ENCODE measurements at regions not wholly inside any gene's neighbourhood (a gene's known extent, or its start where the extent isn't known, plus 50 kb on each side); places are given as distances from the start of the nearest gene placed in this dataset.

DNA sequence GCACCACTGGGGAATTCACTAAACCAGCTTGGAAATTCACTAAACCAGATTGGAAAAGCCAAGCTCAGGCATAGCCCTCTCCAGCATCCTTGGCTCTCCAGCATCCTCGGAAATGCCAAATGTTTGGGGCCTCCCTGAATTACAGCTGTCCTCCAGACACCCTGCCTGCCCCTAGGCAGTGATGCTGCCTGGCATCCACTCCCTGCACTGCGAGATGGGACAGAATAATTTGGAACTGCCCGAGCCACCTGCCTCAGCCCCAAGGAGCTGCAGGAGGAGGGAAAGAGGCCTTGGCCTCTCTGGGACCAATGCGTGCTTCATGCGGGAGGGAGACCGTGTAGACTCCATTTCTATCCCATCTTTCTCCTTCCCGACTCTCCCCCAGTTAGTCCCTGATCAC, 64.3 kb downstream of the INSIG1 start:
- TF ChIP-seq CEBPB (tag; IDR thresholded peaks at IDR 0.05): no peak
- TF ChIP-seq SMC3 (conservative IDR thresholded peaks at IDR 0.05; ENCODE audit: insufficient read depth, low read depth, low read length): no peak
- TF ChIP-seq ESRRA (IDR thresholded peaks at IDR 0.05; ENCODE audit: borderline replicate concordance, low read depth): no peak
- TF ChIP-seq, protein P1, sequence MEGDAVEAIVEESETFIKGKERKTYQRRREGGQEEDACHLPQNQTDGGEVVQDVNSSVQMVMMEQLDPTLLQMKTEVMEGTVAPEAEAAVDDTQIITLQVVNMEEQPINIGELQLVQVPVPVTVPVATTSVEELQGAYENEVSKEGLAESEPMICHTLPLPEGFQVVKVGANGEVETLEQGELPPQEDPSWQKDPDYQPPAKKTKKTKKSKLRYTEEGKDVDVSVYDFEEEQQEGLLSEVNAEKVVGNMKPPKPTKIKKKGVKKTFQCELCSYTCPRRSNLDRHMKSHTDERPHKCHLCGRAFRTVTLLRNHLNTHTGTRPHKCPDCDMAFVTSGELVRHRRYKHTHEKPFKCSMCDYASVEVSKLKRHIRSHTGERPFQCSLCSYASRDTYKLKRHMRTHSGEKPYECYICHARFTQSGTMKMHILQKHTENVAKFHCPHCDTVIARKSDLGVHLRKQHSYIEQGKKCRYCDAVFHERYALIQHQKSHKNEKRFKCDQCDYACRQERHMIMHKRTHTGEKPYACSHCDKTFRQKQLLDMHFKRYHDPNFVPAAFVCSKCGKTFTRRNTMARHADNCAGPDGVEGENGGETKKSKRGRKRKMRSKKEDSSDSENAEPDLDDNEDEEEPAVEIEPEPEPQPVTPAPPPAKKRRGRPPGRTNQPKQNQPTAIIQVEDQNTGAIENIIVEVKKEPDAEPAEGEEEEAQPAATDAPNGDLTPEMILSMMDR (IDR thresholded peaks at IDR 0.05 in 2 of 3, conservative IDR thresholded peaks at IDR 0.05 in 1 of 3; ENCODE audit: insufficient read depth in 2 of 3, low read depth in 1 of 3, low read length in 3 of 3): no peak
- TF ChIP-seq, protein P2, sequence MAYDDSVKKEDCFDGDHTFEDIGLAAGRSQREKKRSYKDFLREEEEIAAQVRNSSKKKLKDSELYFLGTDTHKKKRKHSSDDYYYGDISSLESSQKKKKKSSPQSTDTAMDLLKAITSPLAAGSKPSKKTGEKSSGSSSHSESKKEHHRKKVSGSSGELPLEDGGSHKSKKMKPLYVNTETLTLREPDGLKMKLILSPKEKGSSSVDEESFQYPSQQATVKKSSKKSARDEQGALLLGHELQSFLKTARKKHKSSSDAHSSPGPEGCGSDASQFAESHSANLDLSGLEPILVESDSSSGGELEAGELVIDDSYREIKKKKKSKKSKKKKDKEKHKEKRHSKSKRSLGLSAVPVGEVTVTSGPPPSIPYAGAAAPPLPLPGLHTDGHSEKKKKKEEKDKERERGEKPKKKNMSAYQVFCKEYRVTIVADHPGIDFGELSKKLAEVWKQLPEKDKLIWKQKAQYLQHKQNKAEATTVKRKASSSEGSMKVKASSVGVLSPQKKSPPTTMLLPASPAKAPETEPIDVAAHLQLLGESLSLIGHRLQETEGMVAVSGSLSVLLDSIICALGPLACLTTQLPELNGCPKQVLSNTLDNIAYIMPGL (CRISPR knock-in tag; IDR thresholded peaks at IDR 0.05): no peak
- TF ChIP-seq KLF10 (CRISPR knock-in tag; IDR thresholded peaks at IDR 0.05): no peak
- no peak for TF ChIP-seq KDM5B (IDR thresholded peaks at IDR 0.05; ENCODE audit: insufficient replicate concordance, low read depth, low read length)
- TF ChIP-seq, protein P3, sequence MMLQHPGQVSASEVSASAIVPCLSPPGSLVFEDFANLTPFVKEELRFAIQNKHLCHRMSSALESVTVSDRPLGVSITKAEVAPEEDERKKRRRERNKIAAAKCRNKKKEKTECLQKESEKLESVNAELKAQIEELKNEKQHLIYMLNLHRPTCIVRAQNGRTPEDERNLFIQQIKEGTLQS (IDR thresholded peaks at IDR 0.05): no peak
- TF ChIP-seq, protein P3 (CRISPR knock-in tag; conservative IDR thresholded peaks at IDR 0.05): no peak
- TF ChIP-seq, protein P4, sequence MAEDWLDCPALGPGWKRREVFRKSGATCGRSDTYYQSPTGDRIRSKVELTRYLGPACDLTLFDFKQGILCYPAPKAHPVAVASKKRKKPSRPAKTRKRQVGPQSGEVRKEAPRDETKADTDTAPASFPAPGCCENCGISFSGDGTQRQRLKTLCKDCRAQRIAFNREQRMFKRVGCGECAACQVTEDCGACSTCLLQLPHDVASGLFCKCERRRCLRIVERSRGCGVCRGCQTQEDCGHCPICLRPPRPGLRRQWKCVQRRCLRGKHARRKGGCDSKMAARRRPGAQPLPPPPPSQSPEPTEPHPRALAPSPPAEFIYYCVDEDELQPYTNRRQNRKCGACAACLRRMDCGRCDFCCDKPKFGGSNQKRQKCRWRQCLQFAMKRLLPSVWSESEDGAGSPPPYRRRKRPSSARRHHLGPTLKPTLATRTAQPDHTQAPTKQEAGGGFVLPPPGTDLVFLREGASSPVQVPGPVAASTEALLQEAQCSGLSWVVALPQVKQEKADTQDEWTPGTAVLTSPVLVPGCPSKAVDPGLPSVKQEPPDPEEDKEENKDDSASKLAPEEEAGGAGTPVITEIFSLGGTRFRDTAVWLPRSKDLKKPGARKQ (CRISPR knock-in tag; IDR thresholded peaks at IDR 0.05): no peak
- no peak for TF ChIP-seq CBFA2T2 (conservative IDR thresholded peaks at IDR 0.05)
- TF ChIP-seq, protein P5, sequence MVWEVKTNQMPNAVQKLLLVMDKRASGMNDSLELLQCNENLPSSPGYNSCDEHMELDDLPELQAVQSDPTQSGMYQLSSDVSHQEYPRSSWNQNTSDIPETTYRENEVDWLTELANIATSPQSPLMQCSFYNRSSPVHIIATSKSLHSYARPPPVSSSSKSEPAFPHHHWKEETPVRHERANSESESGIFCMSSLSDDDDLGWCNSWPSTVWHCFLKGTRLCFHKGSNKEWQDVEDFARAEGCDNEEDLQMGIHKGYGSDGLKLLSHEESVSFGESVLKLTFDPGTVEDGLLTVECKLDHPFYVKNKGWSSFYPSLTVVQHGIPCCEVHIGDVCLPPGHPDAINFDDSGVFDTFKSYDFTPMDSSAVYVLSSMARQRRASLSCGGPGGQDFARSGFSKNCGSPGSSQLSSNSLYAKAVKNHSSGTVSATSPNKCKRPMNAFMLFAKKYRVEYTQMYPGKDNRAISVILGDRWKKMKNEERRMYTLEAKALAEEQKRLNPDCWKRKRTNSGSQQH (CRISPR knock-in tag; IDR thresholded peaks at IDR 0.05): no peak

All from K562 (cell line).